ENCODE measurements at regions not wholly inside any gene's neighbourhood (a gene's known extent, or its start where the extent isn't known, plus 50 kb on each side); places are given as distances from the start of the nearest gene placed in this dataset.
"Not testable (repeated sequence)": the region's sequence is repeated elsewhere in the genome, so short reads cannot be mapped to it uniquely, and the experiment has no call there.

- ATAC-seq = no peak
These were observed 186.5 kb upstream of the TCF4 start for GRCh38 chr18:55774505-55774904.

DNA sequence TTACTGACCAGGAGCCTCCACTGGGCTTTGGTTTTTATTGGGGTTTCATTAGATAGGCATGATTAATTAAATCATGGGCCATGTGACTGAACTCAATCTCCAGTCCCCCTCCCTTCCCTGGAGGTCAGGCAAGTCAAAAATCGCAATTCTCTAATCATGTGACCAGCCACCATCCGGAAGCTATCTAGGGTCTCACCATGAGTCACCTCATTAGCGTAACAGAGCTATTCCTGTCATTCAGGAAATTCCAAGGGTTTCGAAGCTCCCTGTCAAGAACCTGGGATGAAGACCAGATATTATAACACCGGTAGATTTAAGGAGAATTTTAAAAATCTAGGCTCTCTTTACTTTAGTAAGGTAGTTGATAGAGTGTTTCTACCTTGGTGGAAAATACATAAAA is 180.3 kb upstream of the TCF4 start:
- no peak for ATAC-seq

DNA sequence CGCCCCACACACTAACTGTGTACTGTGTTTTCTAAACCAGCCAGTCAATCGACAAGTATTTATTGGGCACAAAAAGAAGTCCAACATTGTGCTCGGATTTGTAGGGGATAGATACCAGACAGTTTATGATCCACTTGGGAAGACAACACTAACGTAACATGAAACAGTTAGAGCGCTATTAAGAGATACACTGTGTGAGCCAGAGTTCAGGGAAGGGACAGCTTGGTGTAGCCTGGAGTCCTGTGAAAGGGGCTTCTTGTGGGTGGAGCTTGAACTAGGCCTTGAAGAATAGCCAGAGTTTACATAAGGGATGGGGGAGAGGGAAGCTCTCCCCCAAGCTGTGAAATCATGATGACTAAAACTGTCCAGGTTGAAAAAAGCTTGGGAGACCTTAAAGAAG is 176.4 kb upstream of the TCF4 start:
- ATAC-seq = no peak

DNA sequence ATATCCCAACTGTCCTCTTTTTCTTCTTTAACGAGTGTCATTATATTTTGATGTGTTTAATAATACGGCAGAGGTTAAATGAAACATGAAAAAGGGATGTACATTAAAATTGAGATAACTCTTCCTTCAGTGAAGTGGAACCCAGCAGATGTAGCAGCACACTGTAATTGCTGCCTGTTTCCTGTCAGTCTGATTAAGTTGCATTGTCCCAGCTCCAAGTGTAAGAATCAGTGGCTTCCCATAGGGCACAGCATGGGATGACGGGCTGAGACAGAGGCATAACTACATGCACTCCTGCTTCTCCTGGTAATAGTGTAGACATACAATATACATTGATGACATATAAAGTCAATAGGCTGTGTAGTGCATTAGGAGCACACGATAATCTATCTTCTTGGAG is 175.8 kb upstream of the TCF4 start:
- ATAC-seq = no peak

DNA sequence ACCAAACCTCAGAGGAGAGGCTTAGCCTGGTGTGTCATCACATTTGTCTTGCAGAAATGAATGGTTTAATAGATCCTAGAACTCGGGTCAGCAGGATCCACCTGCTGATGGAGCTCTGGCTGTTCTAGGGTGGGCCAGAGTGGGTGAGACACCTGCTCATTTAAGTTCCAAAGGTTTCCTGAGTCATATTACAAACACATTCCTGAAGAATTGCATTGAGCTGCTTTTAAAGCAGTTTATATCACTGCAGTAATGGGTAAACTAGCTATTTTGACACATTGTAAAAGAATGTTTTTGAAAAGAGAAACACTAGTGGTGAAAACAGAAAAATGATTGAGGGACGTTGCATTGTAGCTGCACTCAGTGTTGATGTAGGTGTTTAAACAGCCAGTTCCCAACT is 175.3 kb upstream of the TCF4 start:
- no peak for ATAC-seq

GRCh38 chr18:55762424-55762823 is 174.4 kb upstream of the TCF4 start:
- ATAC-seq = no peak

GRCh38 chr18:55753643-55754263 is 165.8 kb upstream of the TCF4 start:
- ATAC-seq = peak; percentile 62

DNA sequence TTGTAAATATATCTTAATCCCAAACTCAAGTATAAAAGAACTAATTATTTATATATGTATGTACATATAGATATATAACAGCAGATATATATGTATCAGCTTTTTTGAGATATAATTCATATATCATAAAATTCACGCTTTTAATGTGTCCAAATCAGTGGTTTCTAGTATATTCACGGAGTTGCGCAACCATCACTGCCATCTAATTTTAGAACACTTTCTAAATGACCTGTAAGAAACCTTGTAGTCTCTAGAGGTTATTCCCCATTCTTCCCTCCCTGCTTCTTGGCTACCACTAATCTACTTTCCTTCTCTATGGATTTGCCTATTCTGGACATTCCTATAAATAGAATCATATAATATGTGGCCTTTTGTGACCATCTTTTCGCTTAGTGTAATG is 163.5 kb upstream of the TCF4 start:
- ATAC-seq = no peak

DNA sequence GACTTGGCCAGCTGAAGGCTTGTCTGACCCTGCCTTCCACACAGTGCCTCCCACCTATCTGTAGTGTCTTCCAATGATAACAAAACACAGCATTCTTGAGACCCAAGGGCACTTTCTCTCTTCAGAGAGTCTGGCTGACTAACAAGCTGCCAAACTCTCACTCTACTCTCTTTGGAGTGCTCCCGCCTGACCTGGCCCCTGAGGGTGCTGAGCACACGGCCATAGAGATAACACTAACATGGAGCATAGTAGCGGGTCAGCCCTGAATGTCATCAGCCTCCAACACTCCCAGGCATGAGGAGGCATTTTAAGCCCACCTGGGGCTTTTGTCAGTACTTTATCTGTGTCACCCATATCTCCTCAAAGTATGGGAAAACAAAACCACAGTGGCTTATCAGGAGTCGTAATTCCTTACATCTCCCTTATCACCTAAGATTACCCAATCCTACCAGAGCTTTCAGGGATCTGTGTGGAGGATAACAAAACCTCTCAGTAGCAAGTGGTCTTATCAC is 160.3 kb upstream of the TCF4 start:
- no peak for ATAC-seq

DNA sequence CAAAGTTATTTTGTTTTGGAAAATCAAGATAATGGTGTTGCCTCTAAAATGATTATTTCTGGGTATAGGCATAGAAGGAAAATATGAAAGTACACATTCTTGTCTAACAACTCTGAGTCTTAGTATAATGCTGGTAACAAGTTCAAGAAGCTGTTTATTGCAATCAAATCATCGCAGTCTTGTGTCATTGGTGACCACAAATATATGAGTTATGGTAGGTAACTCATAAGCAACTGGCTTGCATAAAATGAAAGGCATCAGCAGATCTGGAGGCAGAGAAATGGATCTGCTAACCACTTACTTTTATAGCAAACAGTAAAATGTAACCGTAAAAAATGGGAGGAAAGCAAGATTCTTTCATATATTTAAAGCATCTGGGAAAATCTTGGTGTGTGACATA is 156.2 kb upstream of the TCF4 start:
- ATAC-seq = no peak

GRCh38 chr18:55743736-55744135 is 155.7 kb upstream of the TCF4 start:
- ATAC-seq = no peak

- no peak for ATAC-seq
These were observed 155.1 kb upstream of the TCF4 start for GRCh38 chr18:55743133-55743532.

DNA sequence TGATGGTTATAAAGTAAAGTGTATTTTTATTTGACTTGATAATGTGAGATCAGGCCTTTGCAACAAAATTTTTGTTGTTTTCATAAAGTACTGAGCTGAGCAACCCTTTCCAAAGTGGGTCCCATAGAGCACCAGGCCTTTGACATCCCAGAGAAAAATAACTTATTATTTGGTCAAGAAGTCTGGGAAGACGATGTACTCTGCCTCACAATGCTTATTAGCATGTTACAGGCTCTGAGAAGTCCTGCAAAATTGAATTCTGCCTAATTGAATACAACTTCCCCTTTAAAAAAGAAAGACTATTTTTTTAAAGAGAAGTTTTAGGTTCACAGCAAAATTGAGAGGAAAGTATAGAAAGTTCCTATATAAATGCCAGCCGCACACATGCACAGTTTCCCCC is 151.5 kb upstream of the TCF4 start:
- ATAC-seq = no peak

GRCh38 chr18:55738483-55739114 is 150.6 kb upstream of the TCF4 start:
- ATAC-seq = no peak

GRCh38 chr18:55737781-55738468 is 149.9 kb upstream of the TCF4 start:
- no peak for ATAC-seq

DNA sequence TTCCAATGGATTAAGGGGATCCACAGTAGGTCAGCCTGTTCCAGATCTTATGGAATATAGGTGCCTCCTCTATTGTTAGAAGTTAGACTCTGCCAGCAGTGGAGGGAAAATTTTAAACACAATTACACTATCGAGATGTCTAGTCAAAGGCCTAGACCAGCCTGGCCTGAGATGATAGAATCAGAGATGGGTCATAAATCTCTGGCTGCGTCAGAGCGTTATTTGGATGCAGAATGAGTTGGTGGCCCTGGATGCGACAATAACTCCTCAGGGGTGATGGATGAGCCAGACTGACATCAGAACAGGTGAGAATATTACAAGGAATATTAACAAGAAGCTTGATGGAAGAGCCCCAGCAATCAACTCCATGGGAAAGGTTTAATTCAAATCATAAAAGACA is 149.3 kb upstream of the TCF4 start:
- ATAC-seq = no peak

DNA sequence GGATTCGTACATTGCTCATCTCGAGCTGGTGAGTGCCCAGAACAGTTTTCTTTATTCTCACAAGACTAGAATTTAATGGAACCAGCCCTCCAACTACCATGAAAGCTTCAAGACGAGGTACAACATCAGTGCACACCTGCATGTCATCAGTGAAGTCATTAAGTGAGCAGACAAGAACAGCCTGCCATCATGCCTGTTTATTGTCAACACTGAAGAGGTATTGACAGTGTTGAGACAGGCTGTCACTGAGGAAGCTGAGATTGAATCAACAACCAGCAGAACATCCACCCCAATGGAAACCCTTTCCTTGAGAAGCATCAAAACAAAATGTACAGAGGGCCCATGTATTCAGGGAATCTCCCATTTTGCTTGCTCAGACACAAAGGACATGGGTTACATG is 148.0 kb upstream of the TCF4 start:
- ATAC-seq = no peak

GRCh38 chr18:55735199-55735855 is 147.3 kb upstream of the TCF4 start:
- no peak for ATAC-seq

- no peak for ATAC-seq
These were observed 144.5 kb upstream of the TCF4 start for GRCh38 chr18:55732227-55733106.

- no peak for ATAC-seq
These were observed 143.6 kb upstream of the TCF4 start for GRCh38 chr18:55731594-55732042.

DNA sequence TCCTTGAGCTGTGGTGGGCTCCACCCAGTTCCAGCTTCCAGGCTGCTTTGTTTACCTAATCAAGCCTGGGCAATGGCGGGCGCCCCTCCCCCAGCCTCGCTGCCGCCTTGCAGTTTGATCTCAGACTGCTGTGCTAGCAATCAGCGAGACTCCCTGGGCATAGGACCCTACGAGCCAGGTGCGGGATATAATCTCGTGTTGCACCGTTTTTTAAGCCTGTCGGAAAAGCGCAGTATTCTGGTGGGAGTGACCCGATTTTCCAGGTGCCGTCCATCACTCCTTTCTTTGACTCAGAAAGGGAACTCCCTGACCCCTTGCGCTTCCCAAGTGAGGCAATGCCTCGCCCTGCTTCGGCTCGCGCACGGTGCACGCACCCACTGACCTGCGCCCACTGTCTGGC is 133.0 kb upstream of the TCF4 start:
- ATAC-seq = not testable (repeated sequence)

GRCh38 chr18:55713707-55714106 is 125.7 kb upstream of the TCF4 start:
- ATAC-seq = no peak
